Activated CD4-positive, alpha-beta T cell treated with anti-CD3 and anti-CD28 coated beads, Interleukin-2, amount 50 U/mL, for 48 hours (primary cell): ENCODE measurements at regions not wholly inside any gene's neighbourhood (a gene's known extent, or its start where the extent isn't known, plus 50 kb on each side); places are given as distances from the start of the nearest gene placed in this dataset.
"Not testable (repeated sequence)": the region's sequence is repeated elsewhere in the genome, so short reads cannot be mapped to it uniquely, and the experiment has no call there.

ENCODE experiments used
- DNase-seq, 2 experiments: peaks; one replicate each; pipeline ENCODE4 v3.0.0-alpha.2; 2020

- DNase-seq, result no peak
Observed at GRCh38 chr4:82171531-82172155, 202.1 kb downstream of the HNRNPD start.

- DNase-seq, result no peak
Observed at GRCh38 chr4:82149750-82150149, 224.0 kb downstream of the HNRNPD start.

GRCh38 chr4:82145850-82146249 is 227.9 kb downstream of the HNRNPD start:
- DNase-seq, result no peak

GRCh38 chr4:82140422-82140821 is 233.4 kb downstream of the HNRNPD start:
- no peak for DNase-seq

GRCh38 chr4:82139287-82139686 is 234.5 kb downstream of the HNRNPD start:
- no peak for DNase-seq

GRCh38 chr4:82138374-82138773 is 235.4 kb downstream of the HNRNPD start:
- peak in 1 of 2 experiments; percentile 21 for DNase-seq

GRCh38 chr4:82136161-82136801 is 237.5 kb downstream of the HNRNPD start:
- no peak for DNase-seq

GRCh38 chr4:82128355-82128754 is 245.4 kb downstream of the HNRNPD start:
- no peak for DNase-seq

- DNase-seq, result no peak
Observed at GRCh38 chr4:82126512-82127040, 247.2 kb downstream of the HNRNPD start.

GRCh38 chr4:82125787-82126297 is 247.9 kb downstream of the HNRNPD start:
- DNase-seq, result no peak

GRCh38 chr4:82124932-82125786 is 248.6 kb downstream of the HNRNPD start:
- no peak for DNase-seq

- no peak for DNase-seq
Observed at GRCh38 chr4:82124365-82124764, 249.4 kb downstream of the HNRNPD start.

GRCh38 chr4:82123934-82124333 is 249.9 kb downstream of the HNRNPD start:
- peak in 1 of 2 experiments; percentile 4 for DNase-seq

- not testable (repeated sequence) for DNase-seq
Observed at GRCh38 chr4:82115183-82115582, 258.6 kb downstream of the HNRNPD start.

- no peak for DNase-seq
Observed at GRCh38 chr4:82108506-82108905, 265.3 kb downstream of the HNRNPD start.

GRCh38 chr4:82104578-82104977 is 269.2 kb downstream of the HNRNPD start:
- no peak for DNase-seq

GRCh38 chr4:82099928-82100579 is 273.7 kb downstream of the HNRNPD start:
- no peak for DNase-seq

- no peak for DNase-seq
Observed at GRCh38 chr4:82097504-82097903, 276.3 kb downstream of the HNRNPD start.

- no peak for DNase-seq
Observed at GRCh38 chr4:82090717-82091116, 283.1 kb downstream of the HNRNPD start.

- DNase-seq, result no peak
Observed at GRCh38 chr4:82084747-82085146, 289.0 kb downstream of the HNRNPD start.

- DNase-seq, result not testable (repeated sequence)
Observed at GRCh38 chr4:82077471-82077995, 296.3 kb downstream of the HNRNPD start.

- DNase-seq, result no peak
Observed at GRCh38 chr4:82076809-82077208, 297.0 kb downstream of the HNRNPD start.

GRCh38 chr4:82076359-82076758 is 297.4 kb downstream of the HNRNPD start:
- DNase-seq, result no peak
